ENCODE measurements at regions not wholly inside any gene's neighbourhood (a gene's known extent, or its start where the extent isn't known, plus 50 kb on each side); places are given as distances from the start of the nearest gene placed in this dataset.
A peak's percentile ranks its signal among the peaks of the same experiment; 100 is the strongest.
"Not testable (repeated sequence)": the region's sequence is repeated elsewhere in the genome, so short reads cannot be mapped to it uniquely, and the experiment has no call there.

DNA sequence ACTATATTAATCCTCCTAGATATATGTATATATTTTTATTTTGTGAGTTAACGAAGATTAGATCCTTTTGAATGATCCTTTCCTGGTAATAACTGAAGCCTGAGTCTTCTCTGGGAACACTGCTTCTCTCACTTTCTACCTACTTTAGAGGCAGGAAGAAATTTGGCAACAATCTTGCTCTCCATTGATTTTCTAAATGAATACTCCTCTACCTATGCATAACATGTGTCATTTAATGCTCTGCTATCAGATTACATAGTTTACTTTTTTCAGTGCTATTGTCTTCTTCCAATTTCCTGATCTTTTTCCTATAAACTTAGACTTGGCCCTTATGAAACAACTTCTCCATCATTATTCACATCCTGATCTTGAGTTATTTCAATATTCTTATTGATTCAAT lies 60.4 kb upstream of the PDHA2 start:
- DNase-seq (ENCODE audit: low spot score) = no peak

DNA sequence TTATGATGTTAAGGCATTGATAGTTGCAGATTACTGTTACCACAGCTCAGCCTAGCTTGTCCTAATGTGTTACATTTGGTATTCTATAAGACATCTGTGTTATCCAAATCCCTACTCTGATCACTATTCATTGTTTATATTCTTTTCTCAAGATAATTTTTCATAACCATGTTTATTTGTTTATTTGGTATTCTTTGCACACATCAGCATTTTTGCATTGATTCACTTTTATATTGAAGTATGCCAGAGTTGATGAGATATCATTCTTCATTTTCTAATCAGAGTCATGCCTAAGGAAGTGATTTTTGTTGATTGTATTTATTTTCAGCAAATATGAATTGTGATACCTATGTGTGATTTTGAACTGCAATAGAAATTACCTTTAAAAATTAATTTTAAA lies 61.2 kb upstream of the PDHA2 start:
- DNase-seq (ENCODE audit: low spot score) = no peak

- not testable (repeated sequence) for DNase-seq (ENCODE audit: low spot score)
These were observed 69.3 kb upstream of the PDHA2 start for GRCh38 chr4:95770605-95771004.

GRCh38 chr4:95764961-95765360 lies 74.9 kb upstream of the PDHA2 start:
- no peak for DNase-seq (ENCODE audit: low spot score)

- no peak for DNase-seq (ENCODE audit: low spot score)
These were observed 78.0 kb upstream of the PDHA2 start for GRCh38 chr4:95761871-95762270.

GRCh38 chr4:95761426-95761825 lies 78.5 kb upstream of the PDHA2 start:
- no peak for DNase-seq (ENCODE audit: low spot score)

DNA sequence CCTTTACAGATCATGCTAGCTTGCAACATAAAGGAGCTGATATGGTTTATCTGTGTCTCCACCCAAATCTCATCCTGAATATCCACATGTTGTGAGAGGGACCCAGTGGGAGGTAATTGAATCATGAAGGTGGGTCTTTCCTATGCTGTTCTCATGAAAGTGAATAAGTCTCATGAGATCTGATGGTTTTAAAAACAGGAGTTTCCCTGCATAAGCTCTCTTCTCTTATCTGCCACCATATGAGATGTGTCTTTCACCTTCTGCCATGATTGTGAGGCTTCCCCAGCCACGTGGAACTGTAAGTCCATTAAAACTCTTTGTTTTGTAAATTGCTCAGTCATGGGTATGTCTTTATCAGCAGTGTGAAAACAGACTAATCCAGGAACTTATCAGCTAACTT lies 79.2 kb upstream of the PDHA2 start:
- not testable (repeated sequence) for DNase-seq (ENCODE audit: low spot score)

GRCh38 chr4:95758001-95758400 lies 81.9 kb upstream of the PDHA2 start:
- DNase-seq (ENCODE audit: low spot score) = no peak

- no peak for DNase-seq (ENCODE audit: low spot score)
These were observed 85.2 kb upstream of the PDHA2 start for GRCh38 chr4:95754667-95755066.

- DNase-seq (ENCODE audit: low spot score) = no peak
These were observed 90.7 kb upstream of the PDHA2 start for GRCh38 chr4:95749204-95749603.

GRCh38 chr4:95742872-95743271 lies 97.0 kb upstream of the PDHA2 start:
- DNase-seq (ENCODE audit: low spot score) = no peak

GRCh38 chr4:95742179-95742578 lies 97.7 kb upstream of the PDHA2 start:
- no peak for DNase-seq (ENCODE audit: low spot score)

DNA sequence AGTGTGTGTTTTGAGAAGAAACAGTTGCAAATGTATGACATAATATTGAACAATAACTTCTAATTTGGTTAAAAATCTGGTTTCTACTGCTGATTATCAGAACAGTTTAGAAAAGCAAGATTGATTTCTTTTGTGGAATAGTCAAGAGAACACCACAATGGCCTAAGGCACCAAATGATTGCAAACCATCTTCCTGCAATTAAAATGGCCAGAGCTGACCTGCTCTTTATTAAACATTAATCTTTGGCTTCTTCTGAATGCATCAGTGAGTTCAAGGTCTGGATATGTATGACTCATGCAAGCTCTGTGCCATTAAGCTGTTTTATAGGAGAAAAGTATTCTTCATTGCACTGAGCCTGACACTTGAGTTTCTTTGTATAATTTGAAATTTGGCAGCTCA lies 107.8 kb upstream of the PDHA2 start:
- no peak for DNase-seq (ENCODE audit: low spot score)

DNA sequence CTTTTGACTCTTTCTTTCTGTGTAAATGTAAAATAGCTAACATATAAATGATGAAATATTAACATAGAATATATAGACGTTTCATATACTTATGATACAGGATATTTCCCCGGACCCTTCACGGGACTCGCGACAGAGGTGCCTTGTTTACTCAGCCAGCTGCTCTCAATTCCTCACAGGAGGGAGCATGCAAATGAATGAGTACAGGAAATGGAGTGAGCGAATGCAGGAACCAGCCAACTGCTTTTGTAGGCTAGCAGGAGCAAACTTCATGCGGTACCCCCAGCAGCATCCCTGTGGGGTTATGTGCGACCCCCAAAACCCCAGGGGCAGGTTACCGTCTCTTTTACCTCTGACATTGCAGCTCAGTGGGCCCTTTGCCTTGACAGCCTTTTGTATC lies 110.3 kb upstream of the PDHA2 start:
- DNase-seq (ENCODE audit: low spot score) = no peak

GRCh38 chr4:95728145-95728544 lies 111.7 kb upstream of the PDHA2 start:
- no peak for DNase-seq (ENCODE audit: low spot score)

DNA sequence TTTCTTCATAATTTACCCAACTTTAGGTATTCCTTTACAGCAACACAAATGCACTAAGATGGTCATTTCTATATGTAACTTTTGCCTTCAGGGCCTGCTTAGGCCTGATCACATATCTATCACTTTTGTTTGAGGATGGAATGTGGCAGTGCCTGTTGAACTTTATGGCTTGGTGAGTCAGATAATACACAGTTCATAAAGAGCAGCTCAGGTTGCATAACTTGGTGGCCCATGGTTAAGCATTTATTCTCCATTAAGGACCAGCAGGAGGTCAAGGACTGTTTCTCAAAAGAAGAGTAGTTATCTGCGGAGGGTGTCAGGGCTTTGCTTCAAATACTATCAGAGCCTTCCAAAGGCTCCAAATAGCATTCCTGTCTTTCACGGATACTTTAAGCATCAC lies 124.1 kb upstream of the PDHA2 start:
- DNase-seq (ENCODE audit: low spot score) = no peak

DNA sequence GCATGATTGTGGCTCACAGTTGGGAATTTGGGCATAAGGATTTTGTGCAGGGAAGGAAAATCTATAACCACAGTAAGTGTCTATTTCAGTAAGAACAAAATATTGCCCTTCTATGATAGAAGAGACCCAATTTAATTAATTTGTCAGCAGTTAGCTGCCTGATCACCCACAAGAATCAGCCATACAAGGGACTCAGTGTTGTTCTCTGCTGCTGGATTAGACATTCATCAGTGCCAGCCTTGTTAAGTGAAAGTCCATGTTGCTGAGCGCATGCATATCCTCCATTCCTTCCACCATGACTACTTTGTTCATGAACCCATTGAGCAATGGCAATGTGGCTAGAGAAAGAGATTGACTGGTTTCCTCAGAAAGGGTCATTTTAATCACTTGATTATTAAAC lies 125.3 kb upstream of the PDHA2 start:
- no peak for DNase-seq (ENCODE audit: low spot score)

DNA sequence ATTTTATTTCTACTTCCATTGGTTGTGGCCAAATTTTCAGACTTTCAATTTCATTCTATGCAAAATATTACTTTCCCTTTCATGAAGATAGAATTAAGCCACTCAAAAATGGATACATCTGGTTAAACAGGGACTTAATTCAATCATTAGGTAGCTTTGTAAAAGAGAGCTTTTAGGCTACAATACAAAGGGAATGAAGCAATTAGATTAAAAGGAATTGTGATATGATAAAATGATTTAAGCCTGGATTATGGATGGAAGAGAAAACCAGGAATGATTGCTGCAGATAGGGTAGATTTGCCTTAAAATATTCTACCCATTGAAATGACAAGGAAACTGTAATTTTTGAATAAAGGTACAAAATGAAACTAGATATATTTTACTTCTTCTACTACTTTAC lies 134.6 kb upstream of the PDHA2 start:
- no peak for DNase-seq (ENCODE audit: low spot score)

- DNase-seq (ENCODE audit: low spot score) = no peak
These were observed 138.3 kb upstream of the PDHA2 start for GRCh38 chr4:95701500-95702170.

GRCh38 chr4:95694411-95694810 lies 145.5 kb upstream of the PDHA2 start:
- DNase-seq (ENCODE audit: low spot score) = no peak

GRCh38 chr4:95693594-95693993 lies 144.8 kb upstream of the UNC5C start:
- DNase-seq (ENCODE audit: low spot score) = peak; percentile 17

GRCh38 chr4:95676190-95676589 lies 127.4 kb upstream of the UNC5C start:
- no peak for DNase-seq (ENCODE audit: low spot score)

DNA sequence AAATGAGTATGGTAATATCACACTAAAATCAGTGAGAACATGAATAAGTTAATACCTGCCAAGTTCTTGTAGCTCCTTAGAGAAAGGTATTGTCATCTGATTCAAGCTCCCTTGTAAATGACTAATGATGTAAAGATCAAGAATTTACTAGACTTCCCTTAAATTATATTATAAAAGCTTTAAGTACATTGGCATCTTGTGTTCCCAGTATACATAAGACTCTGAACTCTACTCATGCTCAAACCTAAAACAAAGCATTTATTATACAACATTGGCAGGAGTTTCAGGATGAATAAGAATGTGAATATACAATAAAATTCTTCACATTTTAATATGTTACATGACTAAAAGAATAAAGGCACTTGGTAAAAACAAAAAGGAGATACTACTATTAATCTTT lies 126.8 kb upstream of the UNC5C start:
- DNase-seq (ENCODE audit: low spot score) = no peak

DNA sequence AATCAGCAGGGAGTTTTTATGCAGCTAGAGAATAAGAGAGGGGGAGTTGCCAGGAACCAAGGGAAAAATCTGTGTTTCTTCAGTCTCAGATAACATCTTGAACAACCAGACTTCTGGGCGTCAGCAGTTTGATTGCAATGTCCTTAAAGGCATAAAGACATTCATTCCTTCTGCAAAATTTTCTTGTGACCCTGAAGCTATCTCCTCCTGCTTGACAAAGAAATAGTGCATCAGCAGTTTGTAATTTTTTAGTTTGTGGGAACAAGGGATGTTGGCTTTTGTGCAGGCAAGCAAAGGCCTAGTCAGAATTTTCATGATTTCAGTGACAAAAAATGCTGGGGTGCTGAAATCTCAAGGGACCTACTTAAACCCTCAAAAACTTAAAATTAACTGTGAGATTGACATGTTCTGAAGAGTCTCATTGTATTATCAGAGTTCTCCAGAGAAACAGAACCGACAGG lies 125.8 kb upstream of the UNC5C start:
- DNase-seq (ENCODE audit: low spot score) = no peak

DNA sequence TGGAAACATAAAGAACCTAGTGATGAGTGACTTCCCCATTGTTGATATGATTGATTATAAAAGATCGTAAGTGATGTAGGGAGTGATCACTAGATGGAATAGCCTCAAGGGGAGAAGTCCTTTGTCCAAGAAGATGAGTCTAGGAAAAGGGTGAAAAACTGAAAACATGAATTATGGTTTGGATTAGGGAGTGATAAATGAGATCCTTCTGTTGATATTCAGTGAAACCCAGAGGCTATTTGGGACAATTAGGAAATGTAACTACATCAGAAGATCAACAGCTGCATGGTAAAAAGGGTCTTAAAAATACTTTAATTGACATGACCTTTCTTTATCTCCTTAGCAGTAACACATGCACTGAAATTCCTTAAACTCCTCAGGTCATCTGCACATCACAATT lies 124.0 kb upstream of the UNC5C start:
- no peak for DNase-seq (ENCODE audit: low spot score)
